CD4-positive, CD25-positive, alpha-beta regulatory T cell (primary cell): ENCODE measurements at regions not wholly inside any gene's neighbourhood (a gene's known extent, or its start where the extent isn't known, plus 50 kb on each side); places are given as distances from the start of the nearest gene placed in this dataset.
"Not testable (repeated sequence)": the region's sequence is repeated elsewhere in the genome, so short reads cannot be mapped to it uniquely, and the experiment has no call there.

Experiments used
- ATAC-seq, 2 donors: fragments of 150-1000 bp; cut with Tn5 transposase; one replicate each; pipeline ENCODE4 v1.10.0; 2021; ENCODE audit warnings: low read depth in 2 of 2, moderate number of reproducible peaks in 2 of 2, moderate library complexity in 1 of 2
- DNase-seq, 3 donors: peaks; one replicate each; pipeline versions ENCODE4 v3.0.0 to v3.0.0-alpha.2; 2012 to 2022; ENCODE audit warnings: mixed read lengths in 1 of 3
- H3K27ac ChIP-seq: one replicate; pipeline ENCODE4 v1.7.0; 2013; ENCODE audit warnings: mild to moderate bottlenecking, low read length; ENCODE audit not compliant: insufficient read depth, poor library complexity, severe bottlenecking
- H3K27me3 ChIP-seq: one replicate; pipeline ENCODE4 v1.7.0; 2013; ENCODE audit warnings: low read length; ENCODE audit not compliant: control insufficient read depth, insufficient read depth
- H3K36me3 ChIP-seq: one replicate; pipeline ENCODE4 v1.7.0; 2013; ENCODE audit warnings: mild to moderate bottlenecking, low read length, moderate library complexity; ENCODE audit not compliant: control insufficient read depth, insufficient read depth
- H3K4me1 ChIP-seq: 2 replicates; pipeline ENCODE4 v1.7.0; 2013; ENCODE audit warnings: mild to moderate bottlenecking, low read length; ENCODE audit not compliant: insufficient read depth, control insufficient read depth, poor library complexity, severe bottlenecking
- H3K4me3 ChIP-seq: one replicate; pipeline ENCODE4 v1.7.0; 2013; ENCODE audit warnings: low read depth, mild to moderate bottlenecking, low read length, moderate library complexity
- H3K9me3 ChIP-seq, 2 experiments: 1 replicate in 1 of 2; 2 replicates in 1 of 2; pipeline ENCODE4 v1.7.0; 2013; ENCODE audit warnings: low read length in 2 of 2, mild to moderate bottlenecking in 1 of 2, moderate library complexity in 1 of 2; ENCODE audit not compliant: control insufficient read depth in 2 of 2
- H3K27ac Mint-ChIP-seq, 3 donors: one replicate each; pipeline ENCODE4 v1.8.0; 2020 to 2022; ENCODE audit warnings: mild to moderate bottlenecking in 3 of 3, mixed read lengths in 3 of 3, moderate library complexity in 2 of 3
- H3K27me3 Mint-ChIP-seq: one replicate; pipeline ENCODE4 v1.8.0; 2022; ENCODE audit warnings: mild to moderate bottlenecking, mixed read lengths
- H3K36me3 Mint-ChIP-seq: one replicate; pipeline ENCODE4 v1.8.0; 2020; ENCODE audit warnings: mixed read lengths
- H3K4me1 Mint-ChIP-seq, 4 donors: one replicate each; pipeline ENCODE4 v1.8.0; 2020 to 2022; ENCODE audit warnings: mixed read lengths in 4 of 4, mild to moderate bottlenecking in 1 of 4
- H3K4me3 Mint-ChIP-seq, 4 donors: one replicate each; pipeline ENCODE4 v1.8.0; 2020 to 2022; ENCODE audit warnings: mild to moderate bottlenecking in 4 of 4, mixed read lengths in 4 of 4, moderate library complexity in 3 of 4
- H3K9me3 Mint-ChIP-seq, 7 donors: one replicate each; pipeline ENCODE4 v1.8.0; 2020 to 2022; ENCODE audit warnings: mixed read lengths in 7 of 7, mild to moderate bottlenecking in 3 of 7, moderate library complexity in 2 of 7

DNA sequence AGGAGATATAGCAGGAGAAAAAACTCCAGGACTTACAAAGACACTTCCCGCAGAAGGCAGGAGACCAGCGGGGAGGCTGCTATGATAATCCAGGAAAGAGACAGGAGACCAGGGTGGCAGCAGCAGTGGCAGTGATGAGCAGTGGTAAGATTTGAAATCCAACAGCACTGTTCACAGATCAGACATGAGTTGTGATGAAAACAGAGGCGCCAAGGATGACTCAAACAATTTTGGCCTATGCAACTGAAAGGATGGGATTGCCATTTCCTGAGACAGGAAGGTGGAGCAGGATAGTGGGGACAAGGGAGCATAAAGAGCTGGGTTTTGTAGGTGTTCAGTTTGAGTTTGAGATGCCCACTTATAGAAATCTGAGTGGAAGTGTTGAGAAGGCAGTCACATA lies 108.6 kb upstream of the DYRK2 start:
- Mint-ChIP-seq H3K9me3 (peaks cover 0 to 7% (median 0%) of the 10 kb centered on the region in 7 donors), H3K27ac (no peak overlapping the region), H3K27me3 (peaks cover 5% of the 10 kb centered on the region), H3K4me3 (no peak overlapping the region), H3K4me1 (peaks cover 8 to 39% (median 21%) of the 10 kb centered on the region in 4 donors), H3K36me3 (no peaks in the 10 kb centered on the region)
- H3K27me3 ChIP-seq = peaks cover 3% of the 10 kb centered on the region
- ATAC-seq (no peak), DNase-seq (no peak)
- H3K4me1 ChIP-seq = no peaks in the 10 kb centered on the region
- no peak overlapping the region for H3K27ac ChIP-seq
- H3K36me3 ChIP-seq = no peaks in the 10 kb centered on the region
- no peaks in the 10 kb centered on the region for H3K9me3 ChIP-seq
- no peak overlapping the region for H3K4me3 ChIP-seq

DNA sequence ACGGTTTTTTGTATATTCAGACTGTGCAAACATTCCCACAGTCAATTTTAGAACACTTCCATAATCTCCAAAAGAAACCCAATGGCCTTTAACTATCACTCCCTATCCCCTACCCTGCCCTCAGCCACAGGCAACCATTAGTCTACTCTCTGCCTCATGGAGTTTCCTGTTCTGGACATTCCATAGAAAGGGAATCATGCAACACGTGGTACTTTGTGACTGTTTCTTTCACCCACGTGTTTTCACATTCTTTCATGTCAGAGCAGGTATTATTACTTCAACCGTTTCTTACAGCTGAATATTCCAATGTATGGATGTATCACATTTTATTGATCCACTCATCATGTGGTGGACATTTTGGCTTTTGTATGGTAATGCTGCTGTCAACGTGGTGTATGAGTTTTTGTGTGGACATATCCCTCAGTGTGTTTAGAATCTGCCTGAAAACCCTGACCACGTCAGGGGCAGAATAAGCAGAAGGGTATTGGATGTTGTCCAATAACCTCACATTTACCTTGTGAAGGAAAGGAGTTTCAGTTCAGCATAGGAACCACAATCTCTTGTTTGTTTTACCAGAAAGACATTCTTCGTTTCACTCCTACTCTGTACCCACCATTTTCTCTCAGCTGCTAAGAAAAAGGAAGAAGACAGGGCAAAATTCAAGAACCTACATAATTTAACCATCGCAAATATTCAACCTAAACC lies 107.5 kb upstream of the DYRK2 start:
- Mint-ChIP-seq H3K4me3 (peak overlapping the region in 1 of 4 donors; percentile 44), H3K27me3 (peaks cover 5% of the 10 kb centered on the region)
- no peak for ATAC-seq

DNA sequence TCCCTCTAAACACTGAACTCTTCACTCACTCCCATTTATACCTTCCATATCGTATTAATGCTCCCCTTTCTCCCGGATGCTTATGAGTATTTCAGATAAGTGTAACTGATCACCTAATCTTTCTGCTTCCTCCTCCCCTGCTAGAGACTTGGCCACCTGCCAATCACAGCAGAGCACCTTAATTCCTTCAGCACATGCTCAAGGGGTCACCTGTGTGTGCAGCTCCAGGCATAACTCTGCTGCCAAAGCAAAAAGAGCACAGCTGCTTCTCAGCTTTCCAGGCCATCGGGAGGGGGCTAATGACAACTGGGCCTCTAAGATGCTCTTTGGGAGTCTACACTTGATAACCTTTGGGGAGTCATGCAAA lies 106.9 kb upstream of the DYRK2 start:
- H3K9me3 Mint-ChIP-seq = peaks cover 0 to 7% (median 1%) of the 10 kb centered on the region in 7 donors
- Histone ChIP-seq H3K36me3 (no peaks in the 10 kb centered on the region), H3K4me3 (no peak overlapping the region), H3K27me3 (no peaks in the 10 kb centered on the region), H3K4me1 (no peaks in the 10 kb centered on the region), H3K9me3 (no peaks in the 10 kb centered on the region), H3K27ac (no peak overlapping the region)
- H3K4me3 Mint-ChIP-seq = peak overlapping the region in 2 of 4 donors; percentile 15 to 44
- no peaks in the 10 kb centered on the region for H3K36me3 Mint-ChIP-seq
- peak overlapping the region in 2 of 3 donors; percentile 81 to 92 for H3K27ac Mint-ChIP-seq
- peaks cover 8 to 47% (median 17%) of the 10 kb centered on the region in 4 donors for H3K4me1 Mint-ChIP-seq
- ATAC-seq = no peak
- peak in 1 of 3 donors; percentile 40 for DNase-seq
- H3K27me3 Mint-ChIP-seq = peaks cover 5% of the 10 kb centered on the region

More for the DNA sequence above, 107.5 kb upstream of the DYRK2 start:
- peaks cover 8 to 44% (median 18%) of the 10 kb centered on the region in 4 donors for H3K4me1 Mint-ChIP-seq
- no peaks in the 10 kb centered on the region for H3K36me3 Mint-ChIP-seq
- no peak for DNase-seq
- peaks cover 0 to 7% (median 0%) of the 10 kb centered on the region in 7 donors for H3K9me3 Mint-ChIP-seq
- Histone ChIP-seq H3K27ac (no peak overlapping the region), H3K4me1 (no peaks in the 10 kb centered on the region), H3K27me3 (no peaks in the 10 kb centered on the region), H3K36me3 (no peaks in the 10 kb centered on the region), H3K9me3 (no peaks in the 10 kb centered on the region), H3K4me3 (no peak overlapping the region)
- H3K27ac Mint-ChIP-seq = peak overlapping the region in 2 of 3 donors; percentile 81 to 92

DNA sequence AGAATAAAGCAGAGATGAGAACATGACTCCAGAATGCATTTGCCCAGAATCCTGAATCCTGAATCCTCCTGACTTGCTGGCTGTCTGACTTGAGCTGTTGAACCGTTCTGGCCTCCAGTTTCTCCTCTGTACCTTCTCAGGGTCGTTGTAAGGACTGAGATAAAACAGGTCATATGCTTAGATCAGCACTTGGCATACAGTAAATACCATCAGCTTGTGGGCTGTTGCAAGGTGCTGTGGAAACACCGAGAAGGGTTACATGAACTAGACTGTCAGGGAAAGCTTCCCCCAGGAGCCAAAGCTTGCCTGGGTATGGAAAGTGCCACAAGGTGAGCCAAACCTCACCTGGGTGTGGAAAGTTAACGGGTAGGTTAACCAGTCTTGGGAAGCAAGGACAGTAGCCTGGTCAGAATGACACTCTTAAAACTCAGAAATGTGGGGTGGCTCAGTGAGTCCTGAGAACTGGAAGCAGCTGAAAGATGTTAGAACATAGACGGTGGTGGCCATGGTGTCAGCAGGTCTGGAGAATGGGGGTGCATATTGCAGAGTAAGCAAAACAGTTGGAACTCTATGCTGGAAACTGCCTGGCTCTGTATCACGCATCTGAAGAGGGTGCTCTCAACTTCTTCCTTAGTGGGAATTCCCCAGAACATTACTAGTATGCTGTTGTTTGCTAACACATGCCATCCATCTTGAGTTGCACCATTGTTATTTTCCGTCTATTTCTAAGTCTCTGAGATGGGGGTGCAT lies 105.3 kb upstream of the DYRK2 start:
- H3K4me3 Mint-ChIP-seq = no peak overlapping the region

DNA sequence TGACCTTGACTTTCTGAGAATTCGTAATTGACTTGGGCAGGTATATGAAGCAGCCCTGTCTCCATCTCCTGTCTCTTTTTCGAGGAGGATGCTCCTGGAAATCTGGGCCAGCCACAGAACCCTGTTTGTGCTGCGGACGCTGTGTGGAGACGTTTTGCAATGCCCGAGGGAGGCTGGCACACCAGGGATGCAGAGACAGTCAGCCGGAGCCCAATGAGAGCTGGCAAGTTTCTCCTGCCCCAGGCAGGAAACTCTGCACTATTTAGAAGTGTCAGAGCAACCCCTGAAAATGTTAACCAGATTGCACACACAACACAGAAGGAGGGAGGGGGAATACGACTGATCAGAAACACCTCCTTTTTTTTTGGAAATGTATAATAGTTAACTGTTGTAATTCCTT lies 103.2 kb upstream of the DYRK2 start:
- Mint-ChIP-seq H3K27ac (peak overlapping the region in 1 of 3 donors; percentile 11), H3K9me3 (peaks cover 0 to 3% (median 0%) of the 10 kb centered on the region in 7 donors), H3K4me3 (peak overlapping the region in 1 of 4 donors; percentile 33), H3K36me3 (no peaks in the 10 kb centered on the region), H3K27me3 (peaks cover 12% of the 10 kb centered on the region), H3K4me1 (peaks cover 8 to 42% (median 23%) of the 10 kb centered on the region in 4 donors)
- no peaks in the 10 kb centered on the region for H3K27me3 ChIP-seq
- H3K9me3 ChIP-seq = no peaks in the 10 kb centered on the region
- no peak overlapping the region for H3K4me3 ChIP-seq
- H3K27ac ChIP-seq = no peak overlapping the region
- no peaks in the 10 kb centered on the region for H3K4me1 ChIP-seq
- ATAC-seq (no peak), DNase-seq (no peak)
- no peaks in the 10 kb centered on the region for H3K36me3 ChIP-seq

More for the DNA sequence above, 105.3 kb upstream of the DYRK2 start:
- no peaks in the 10 kb centered on the region for H3K36me3 Mint-ChIP-seq
- H3K27me3 ChIP-seq = no peaks in the 10 kb centered on the region
- H3K4me3 ChIP-seq = no peak overlapping the region
- H3K4me1 ChIP-seq = no peaks in the 10 kb centered on the region
- ATAC-seq = no peak
- H3K36me3 ChIP-seq = no peaks in the 10 kb centered on the region
- no peak for DNase-seq
- H3K4me1 Mint-ChIP-seq = peaks cover 8 to 45% (median 20%) of the 10 kb centered on the region in 4 donors
- H3K27ac Mint-ChIP-seq = peak overlapping the region in 1 of 3 donors; percentile 92
- no peak overlapping the region for H3K27ac ChIP-seq
- peaks cover 0 to 4% (median 0%) of the 10 kb centered on the region in 7 donors for H3K9me3 Mint-ChIP-seq
- H3K9me3 ChIP-seq = no peaks in the 10 kb centered on the region
- H3K27me3 Mint-ChIP-seq = peaks cover 6% of the 10 kb centered on the region

DNA sequence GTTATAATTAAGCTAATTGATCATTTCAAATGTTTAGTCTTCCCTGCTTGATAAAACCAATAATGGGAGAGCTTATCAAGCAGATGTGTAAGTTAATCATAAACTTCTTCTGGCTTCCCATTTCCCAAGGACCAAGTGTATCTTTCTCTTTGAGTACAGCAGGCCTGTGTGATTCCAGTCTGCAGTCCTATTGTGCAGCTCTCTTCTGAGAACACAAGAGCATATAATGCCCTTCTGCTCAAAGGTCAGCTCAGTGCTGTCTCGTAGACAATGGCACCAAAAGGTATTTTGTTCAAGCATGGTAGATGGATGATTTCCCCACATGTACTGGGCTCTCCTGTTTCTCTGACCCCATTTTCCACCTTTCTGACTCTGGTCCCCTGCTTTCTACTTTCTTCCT lies 101.8 kb upstream of the DYRK2 start:
- Mint-ChIP-seq H3K27ac (peak overlapping the region in 1 of 3 donors; percentile 6), H3K9me3 (peaks cover 0 to 11% (median 3%) of the 10 kb centered on the region in 7 donors), H3K36me3 (no peaks in the 10 kb centered on the region), H3K27me3 (peaks cover 16% of the 10 kb centered on the region), H3K4me1 (peaks cover 6 to 33% (median 18%) of the 10 kb centered on the region in 4 donors), H3K4me3 (no peak overlapping the region)
- Histone ChIP-seq H3K27ac (no peak overlapping the region), H3K4me1 (no peaks in the 10 kb centered on the region), H3K36me3 (no peaks in the 10 kb centered on the region), H3K27me3 (no peaks in the 10 kb centered on the region), H3K4me3 (no peak overlapping the region), H3K9me3 (no peaks in the 10 kb centered on the region)
- DNase-seq (no peak), ATAC-seq (no peak)

DNA sequence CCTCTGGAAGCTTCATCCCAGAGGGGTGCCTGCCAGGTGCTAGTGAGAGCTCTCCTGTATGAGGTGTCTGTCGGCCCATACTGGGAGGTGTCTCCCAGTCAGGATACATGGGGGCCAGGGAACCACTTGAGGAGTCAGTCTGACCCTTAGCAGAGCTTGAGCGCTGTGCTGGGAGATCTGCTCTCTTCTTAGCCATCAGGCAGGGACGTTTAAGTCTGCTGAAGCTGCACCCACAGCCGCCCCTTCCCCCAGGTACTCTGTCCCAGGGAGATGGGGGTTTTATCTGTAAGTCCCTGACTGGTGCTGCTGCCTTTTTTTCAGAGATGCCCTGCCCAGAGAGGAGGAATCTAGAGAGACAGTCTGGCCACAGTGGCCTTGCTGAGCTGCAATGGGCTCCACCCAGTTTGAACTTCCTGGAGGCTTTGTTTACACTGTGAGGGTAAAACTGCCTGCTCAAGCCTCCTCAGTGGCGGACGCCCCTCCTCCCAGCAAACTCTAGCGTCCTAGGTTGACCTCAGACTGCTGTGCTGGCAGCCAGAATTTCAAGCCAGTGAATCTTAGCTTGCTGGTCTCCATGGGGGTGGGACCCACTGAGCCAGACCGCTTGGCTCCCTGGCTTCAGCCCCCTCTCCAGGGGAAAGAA lies 93.3 kb upstream of the DYRK2 start:
- peaks cover 0 to 18% (median 2%) of the 10 kb centered on the region in 7 donors for H3K9me3 Mint-ChIP-seq

More for the DNA sequence above, 93.3 kb upstream of the DYRK2 start:
- not testable (repeated sequence) for H3K27me3 Mint-ChIP-seq, H3K27me3 ChIP-seq, H3K9me3 ChIP-seq, H3K36me3 ChIP-seq, H3K36me3 Mint-ChIP-seq, H3K4me3 ChIP-seq, H3K27ac ChIP-seq
- ATAC-seq (peak; percentile 64 to 75), DNase-seq (peak in 2 of 3 donors; percentile 32 to 76)
- Mint-ChIP-seq H3K4me3 (peak overlapping the region in 3 of 4 donors; percentile 42 to 69 (median 58)), H3K4me1 (peaks cover 7 to 16% (median 12%) of the 10 kb centered on the region in 4 donors), H3K27ac (peak overlapping the region in 2 of 3 donors; percentile 88 to 94)
- peaks cover 21% of the 10 kb centered on the region for H3K4me1 ChIP-seq
